Mucosa of rectum (tissue), 2 donors: ENCODE measurements at regions not wholly inside any gene's neighbourhood (a gene's known extent, or its start where the extent isn't known, plus 50 kb on each side); places are given as distances from the start of the nearest gene placed in this dataset.

Source experiments
- H3K27ac ChIP-seq, 2 donors: one replicate each; pipeline ENCODE4 v1.7.0; 2013; ENCODE audit warnings: inconsistent platforms in 2 of 2, low read depth in 2 of 2, low read length in 2 of 2
- H3K27me3 ChIP-seq, 2 donors: one replicate each; pipeline ENCODE4 v1.7.0; 2013; ENCODE audit warnings: low read length in 2 of 2; ENCODE audit not compliant: control insufficient read depth in 2 of 2, insufficient read depth in 2 of 2
- H3K36me3 ChIP-seq, 2 donors: one replicate each; pipeline ENCODE4 v1.7.0; 2013; ENCODE audit warnings: low read length in 2 of 2; ENCODE audit not compliant: control insufficient read depth in 2 of 2, insufficient read depth in 2 of 2
- H3K4me1 ChIP-seq, 2 donors: one replicate each; pipeline ENCODE4 v1.7.0; 2013; ENCODE audit warnings: low read length in 2 of 2, mild to moderate bottlenecking in 1 of 2; ENCODE audit not compliant: control insufficient read depth in 2 of 2, insufficient read depth in 2 of 2
- H3K4me3 ChIP-seq, 2 donors: one replicate each; pipeline ENCODE4 v1.7.0; 2013; ENCODE audit warnings: low read length in 2 of 2
- H3K9ac ChIP-seq, 2 donors: one replicate each; pipeline ENCODE4 v1.7.0; 2013; ENCODE audit warnings: low read length in 2 of 2, low read depth in 1 of 2, mild to moderate bottlenecking in 1 of 2
- H3K9me3 ChIP-seq, 2 donors: one replicate each; pipeline ENCODE4 v1.7.0; 2013; ENCODE audit warnings: low read length in 2 of 2; ENCODE audit not compliant: control insufficient read depth in 2 of 2
- donor health status: healthy.
- donor health status: Normal muscosa, but diverticular disease.

DNA sequence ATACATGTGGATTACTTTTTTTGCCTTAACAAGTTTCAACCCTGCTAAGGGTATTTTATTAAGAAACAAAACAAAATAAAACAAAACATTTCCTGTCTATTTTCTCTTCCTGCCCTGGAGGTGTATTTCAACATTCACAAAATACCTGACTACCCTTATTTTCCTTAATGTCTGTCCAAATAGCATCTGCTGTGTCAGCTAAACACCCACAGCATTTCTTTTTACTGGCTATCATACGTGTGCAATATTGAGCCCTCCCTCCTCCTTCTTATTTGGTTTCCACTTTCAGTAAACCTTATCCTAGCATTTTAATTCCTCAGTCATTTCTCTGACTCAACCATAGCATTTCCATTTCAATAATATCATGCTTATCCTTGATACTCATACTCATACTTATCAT, 1420.0 kb upstream of the ZEB2 start:
- no peaks in the 10 kb centered on the region for H3K9me3 ChIP-seq
- H3K9ac ChIP-seq = no peak overlapping the region

GRCh38 chr2:145935016-145935415, 1415.1 kb upstream of the ZEB2 start:
- no peaks in the 10 kb centered on the region for H3K9me3 ChIP-seq
- H3K4me3 ChIP-seq = no peak overlapping the region
- H3K27ac ChIP-seq = no peak overlapping the region
- no peaks in the 10 kb centered on the region for H3K4me1 ChIP-seq
- no peaks in the 10 kb centered on the region for H3K27me3 ChIP-seq
- no peak overlapping the region for H3K9ac ChIP-seq
- no peaks in the 10 kb centered on the region for H3K36me3 ChIP-seq

More for the DNA sequence above, 1420.0 kb upstream of the ZEB2 start:
- Histone ChIP-seq H3K4me1 (no peaks in the 10 kb centered on the region), H3K4me3 (no peak overlapping the region), H3K27ac (no peak overlapping the region), H3K27me3 (no peaks in the 10 kb centered on the region), H3K36me3 (no peaks in the 10 kb centered on the region)

GRCh38 chr2:145931781-145932395, 1412.0 kb upstream of the ZEB2 start:
- no peaks in the 10 kb centered on the region for H3K36me3 ChIP-seq

GRCh38 chr2:145930318-145930717, 1410.4 kb upstream of the ZEB2 start:
- Histone ChIP-seq H3K27me3 (no peaks in the 10 kb centered on the region), H3K36me3 (no peaks in the 10 kb centered on the region), H3K9ac (no peak overlapping the region), H3K27ac (no peak overlapping the region), H3K9me3 (no peaks in the 10 kb centered on the region), H3K4me1 (no peaks in the 10 kb centered on the region), H3K4me3 (no peak overlapping the region)

More at GRCh38 chr2:145931781-145932395, 1412.0 kb upstream of the ZEB2 start:
- H3K9ac ChIP-seq = no peak overlapping the region
- H3K27ac ChIP-seq = no peak overlapping the region
- H3K4me1 ChIP-seq = no peaks in the 10 kb centered on the region
- H3K27me3 ChIP-seq = no peaks in the 10 kb centered on the region
- H3K4me3 ChIP-seq = no peak overlapping the region
- H3K9me3 ChIP-seq = no peaks in the 10 kb centered on the region

DNA sequence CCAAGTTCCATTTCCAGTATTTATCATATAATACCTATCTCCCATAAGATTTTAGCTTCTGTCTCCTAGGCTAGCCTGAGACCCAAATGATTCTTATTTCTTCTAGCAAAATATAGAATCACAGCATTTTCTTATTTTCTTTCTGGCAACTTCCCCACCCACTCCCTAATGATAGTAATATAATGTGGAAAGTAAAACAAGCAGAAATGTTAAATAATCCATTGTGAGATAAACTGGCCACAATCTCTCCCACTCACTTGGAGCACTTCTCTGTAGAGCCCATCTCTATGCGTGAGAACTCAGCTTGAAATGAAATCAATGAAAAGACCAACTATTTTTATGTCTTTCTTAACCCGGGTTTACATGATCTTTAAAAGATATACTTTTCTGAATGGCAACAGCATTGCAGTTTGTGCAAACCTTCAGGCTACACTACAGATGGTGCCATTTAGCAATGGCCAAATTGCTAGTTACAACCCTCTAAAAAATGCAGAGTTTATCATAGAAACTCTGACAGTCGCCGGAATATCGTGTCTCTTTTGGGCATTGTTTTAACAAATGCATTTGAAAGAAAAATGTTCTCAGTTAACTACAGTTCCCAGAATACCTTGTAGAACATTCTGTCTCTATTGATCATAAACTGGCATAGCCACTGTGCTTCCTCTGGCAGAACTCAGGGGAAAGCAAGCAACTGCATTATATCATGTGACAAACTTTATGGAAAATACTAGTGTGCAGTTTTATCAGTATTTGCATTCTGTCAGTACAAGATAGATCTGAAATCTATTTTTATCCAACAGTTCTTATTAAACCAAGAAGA, 1407.4 kb upstream of the ZEB2 start:
- Histone ChIP-seq H3K9me3 (no peaks in the 10 kb centered on the region), H3K4me3 (peak overlapping the region in 1 of 2 donors; percentile 1), H3K36me3 (no peaks in the 10 kb centered on the region), H3K27me3 (no peaks in the 10 kb centered on the region), H3K4me1 (no peaks in the 10 kb centered on the region), H3K9ac (no peak overlapping the region), H3K27ac (no peak overlapping the region)

GRCh38 chr2:145925591-145925990, 1405.7 kb upstream of the ZEB2 start:
- Histone ChIP-seq H3K9me3 (no peaks in the 10 kb centered on the region), H3K27ac (no peak overlapping the region), H3K36me3 (no peaks in the 10 kb centered on the region)

GRCh38 chr2:145919477-145919876, 1399.6 kb upstream of the ZEB2 start:
- no peak overlapping the region for H3K27ac ChIP-seq

More at GRCh38 chr2:145925591-145925990, 1405.7 kb upstream of the ZEB2 start:
- H3K9ac ChIP-seq = no peak overlapping the region
- H3K4me1 ChIP-seq = no peaks in the 10 kb centered on the region
- H3K4me3 ChIP-seq = no peak overlapping the region
- no peaks in the 10 kb centered on the region for H3K27me3 ChIP-seq

GRCh38 chr2:145918951-145919350, 1399.0 kb upstream of the ZEB2 start:
- H3K27ac ChIP-seq = no peak overlapping the region
- H3K9ac ChIP-seq = no peak overlapping the region
- H3K4me1 ChIP-seq = no peaks in the 10 kb centered on the region
- H3K4me3 ChIP-seq = no peak overlapping the region
- no peaks in the 10 kb centered on the region for H3K36me3 ChIP-seq
- H3K27me3 ChIP-seq = no peaks in the 10 kb centered on the region
- H3K9me3 ChIP-seq = no peaks in the 10 kb centered on the region

More at GRCh38 chr2:145919477-145919876, 1399.6 kb upstream of the ZEB2 start:
- Histone ChIP-seq H3K9ac (no peak overlapping the region), H3K27me3 (no peaks in the 10 kb centered on the region), H3K9me3 (no peaks in the 10 kb centered on the region), H3K4me3 (no peak overlapping the region), H3K36me3 (no peaks in the 10 kb centered on the region), H3K4me1 (no peaks in the 10 kb centered on the region)

GRCh38 chr2:145916799-145917198, 1396.9 kb upstream of the ZEB2 start:
- Histone ChIP-seq H3K9ac (no peak overlapping the region), H3K9me3 (no peaks in the 10 kb centered on the region), H3K4me3 (no peak overlapping the region), H3K4me1 (no peaks in the 10 kb centered on the region), H3K27ac (no peak overlapping the region), H3K36me3 (no peaks in the 10 kb centered on the region), H3K27me3 (no peaks in the 10 kb centered on the region)

- H3K4me3 ChIP-seq = no peak overlapping the region
- H3K27ac ChIP-seq = no peak overlapping the region
- H3K36me3 ChIP-seq = no peaks in the 10 kb centered on the region
- H3K27me3 ChIP-seq = no peaks in the 10 kb centered on the region
- H3K9me3 ChIP-seq = no peaks in the 10 kb centered on the region
- no peak overlapping the region for H3K9ac ChIP-seq
- H3K4me1 ChIP-seq = no peaks in the 10 kb centered on the region
Observed at GRCh38 chr2:145914716-145915115, 1394.8 kb upstream of the ZEB2 start.
